Skeletal muscle satellite cell (primary cell): ENCODE measurements at regions not wholly inside any gene's neighbourhood (a gene's known extent, or its start where the extent isn't known, plus 50 kb on each side); places are given as distances from the start of the nearest gene placed in this dataset.
A peak's percentile ranks its signal among the peaks of the same experiment; 100 is the strongest.
"Not testable (repeated sequence)": the region's sequence is repeated elsewhere in the genome, so short reads cannot be mapped to it uniquely, and the experiment has no call there.

Source experiments
- H3K27me3 ChIP-seq: 2 replicates; pipeline ENCODE4 v1.7.0; 2013; ENCODE audit warnings: low read length; ENCODE audit not compliant: control insufficient read depth, insufficient read depth
- H3K36me3 ChIP-seq: 2 replicates; pipeline ENCODE4 v1.7.0; 2013; ENCODE audit warnings: mild to moderate bottlenecking, control low read depth, low read length; ENCODE audit not compliant: insufficient read depth
- H3K4me1 ChIP-seq: 2 replicates; pipeline ENCODE4 v1.7.0; 2013; ENCODE audit warnings: low read length; ENCODE audit not compliant: control insufficient read depth, insufficient read depth
- H3K4me2 ChIP-seq: 2 replicates; pipeline ENCODE4 v1.7.0; 2013; ENCODE audit warnings: mild to moderate bottlenecking, low read length
- H3K4me3 ChIP-seq: 2 replicates; pipeline ENCODE4 v1.7.0; 2013; ENCODE audit warnings: low read length
- H3K9ac ChIP-seq: 2 replicates; pipeline ENCODE4 v1.7.0; 2013; ENCODE audit warnings: mild to moderate bottlenecking, low read depth, low read length, moderate library complexity
- H3K9me3 ChIP-seq: replicated peaks from 2 replicates; pipeline ENCODE4 v1.7.0; 2013; ENCODE audit warnings: mild to moderate bottlenecking, control low read depth, low read length

- Histone ChIP-seq H3K4me3 (no peak overlapping the region), H3K27me3 (no peaks in the 10 kb centered on the region), H3K9me3 (peaks cover 11% of the 10 kb centered on the region), H3K36me3 (no peaks in the 10 kb centered on the region), H3K9ac (no peak overlapping the region), H3K4me2 (no peak overlapping the region), H3K4me1 (no peaks in the 10 kb centered on the region)
These were observed 303.9 kb upstream of the NRG3 start for GRCh38 chr10:81570878-81571794.

GRCh38 chr10:81575036-81575435 is 300.0 kb upstream of the NRG3 start:
- no peaks in the 10 kb centered on the region for H3K36me3 ChIP-seq
- peaks cover 6% of the 10 kb centered on the region for H3K9me3 ChIP-seq
- H3K4me3 ChIP-seq = no peak overlapping the region
- no peak overlapping the region for H3K4me2 ChIP-seq
- no peaks in the 10 kb centered on the region for H3K27me3 ChIP-seq
- no peaks in the 10 kb centered on the region for H3K4me1 ChIP-seq
- no peak overlapping the region for H3K9ac ChIP-seq

GRCh38 chr10:81576336-81576735 is 298.7 kb upstream of the NRG3 start:
- Histone ChIP-seq H3K4me2 (no peak overlapping the region), H3K4me1 (no peaks in the 10 kb centered on the region), H3K4me3 (no peak overlapping the region), H3K36me3 (no peaks in the 10 kb centered on the region), H3K9ac (no peak overlapping the region), H3K27me3 (no peaks in the 10 kb centered on the region), H3K9me3 (peaks cover 6% of the 10 kb centered on the region)

- no peak overlapping the region for H3K9ac ChIP-seq
- H3K4me1 ChIP-seq = peaks cover 5% of the 10 kb centered on the region
- H3K4me2 ChIP-seq = no peak overlapping the region
- H3K36me3 ChIP-seq = no peaks in the 10 kb centered on the region
- H3K4me3 ChIP-seq = no peak overlapping the region
- H3K9me3 ChIP-seq = peaks cover 6% of the 10 kb centered on the region
- no peaks in the 10 kb centered on the region for H3K27me3 ChIP-seq
These were observed 280.0 kb upstream of the NRG3 start for GRCh38 chr10:81594991-81595390.

GRCh38 chr10:81600185-81600584 is 274.8 kb upstream of the NRG3 start:
- no peak overlapping the region for H3K4me2 ChIP-seq
- H3K36me3 ChIP-seq = no peaks in the 10 kb centered on the region
- no peak overlapping the region for H3K4me3 ChIP-seq
- H3K4me1 ChIP-seq = peaks cover 12% of the 10 kb centered on the region
- peak overlapping the region; percentile 36 for H3K9ac ChIP-seq
- no peaks in the 10 kb centered on the region for H3K9me3 ChIP-seq
- H3K27me3 ChIP-seq = no peaks in the 10 kb centered on the region

GRCh38 chr10:81603106-81603620 is 271.8 kb upstream of the NRG3 start:
- H3K36me3 ChIP-seq = no peaks in the 10 kb centered on the region
- no peak overlapping the region for H3K9ac ChIP-seq
- no peak overlapping the region for H3K4me2 ChIP-seq
- no peaks in the 10 kb centered on the region for H3K27me3 ChIP-seq
- no peaks in the 10 kb centered on the region for H3K9me3 ChIP-seq
- no peak overlapping the region for H3K4me3 ChIP-seq
- peaks cover 12% of the 10 kb centered on the region for H3K4me1 ChIP-seq

GRCh38 chr10:81644485-81644884 is 230.5 kb upstream of the NRG3 start:
- not testable (repeated sequence) for H3K27me3 ChIP-seq, H3K4me2 ChIP-seq, H3K36me3 ChIP-seq, H3K4me1 ChIP-seq, H3K9ac ChIP-seq, H3K4me3 ChIP-seq, H3K9me3 ChIP-seq

- Histone ChIP-seq H3K4me2 (no peak overlapping the region), H3K4me3 (no peak overlapping the region), H3K9ac (no peak overlapping the region), H3K27me3 (no peaks in the 10 kb centered on the region), H3K36me3 (no peaks in the 10 kb centered on the region), H3K9me3 (peaks cover 5% of the 10 kb centered on the region), H3K4me1 (no peaks in the 10 kb centered on the region)
These were observed 219.0 kb upstream of the NRG3 start for GRCh38 chr10:81655986-81656385.

- Histone ChIP-seq H3K27me3 (no peaks in the 10 kb centered on the region), H3K4me3 (no peak overlapping the region), H3K9ac (no peak overlapping the region), H3K4me1 (no peaks in the 10 kb centered on the region), H3K9me3 (no peaks in the 10 kb centered on the region), H3K4me2 (no peak overlapping the region), H3K36me3 (no peaks in the 10 kb centered on the region)
These were observed 212.2 kb upstream of the NRG3 start for GRCh38 chr10:81662837-81663236.

GRCh38 chr10:81664800-81665199 is 210.2 kb upstream of the NRG3 start:
- not testable (repeated sequence) for H3K4me2 ChIP-seq, H3K27me3 ChIP-seq, H3K36me3 ChIP-seq

GRCh38 chr10:81674941-81675340 is 200.1 kb upstream of the NRG3 start:
- no peaks in the 10 kb centered on the region for H3K4me1 ChIP-seq
- peaks cover 8% of the 10 kb centered on the region for H3K9me3 ChIP-seq
- no peaks in the 10 kb centered on the region for H3K27me3 ChIP-seq
- H3K4me2 ChIP-seq = no peak overlapping the region
- no peak overlapping the region for H3K4me3 ChIP-seq
- H3K9ac ChIP-seq = no peak overlapping the region
- H3K36me3 ChIP-seq = no peaks in the 10 kb centered on the region

More at GRCh38 chr10:81664800-81665199, 210.2 kb upstream of the NRG3 start:
- H3K4me1 ChIP-seq, H3K4me3 ChIP-seq, H3K9ac ChIP-seq, H3K9me3 ChIP-seq: not testable (repeated sequence)

GRCh38 chr10:81679291-81679690 is 195.7 kb upstream of the NRG3 start:
- no peaks in the 10 kb centered on the region for H3K36me3 ChIP-seq
- no peaks in the 10 kb centered on the region for H3K4me1 ChIP-seq
- no peaks in the 10 kb centered on the region for H3K27me3 ChIP-seq
- H3K4me3 ChIP-seq = no peak overlapping the region
- peaks cover 3% of the 10 kb centered on the region for H3K9me3 ChIP-seq
- no peak overlapping the region for H3K4me2 ChIP-seq
- H3K9ac ChIP-seq = no peak overlapping the region
